GM12878 (cell line): ENCODE measurements at regions not wholly inside any gene's neighbourhood (a gene's known extent, or its start where the extent isn't known, plus 50 kb on each side); places are given as distances from the start of the nearest gene placed in this dataset.

Experiments used
- ATAC-seq: fragments of 200-7000 bp; cut with Tn5 transposase; 3 replicates; pipeline ENCODE4 v1.9.1; 2020; ENCODE audit warnings: mild to moderate bottlenecking, moderate library complexity
- BruUV-seq: library from RNA; stranded (reverse); fragments of 400-500 nt; replicated peaks from 2 replicates; lab custom pipeline; 2021; lab: Mats Ljungman, UMichigan
- CTCF ChIA-PET: fragments of 300-600 bp; sonication (Branson Sonifier 250); formaldehyde crosslinking; extraction: SDS; loops from one replicate; lab custom pipeline; 2021; ENCODE audit warnings: inconsistent platforms; lab: Yijun Ruan, JAX
- POLR2A ChIA-PET: fragments of 350-600 bp; formaldehyde crosslinking; extraction: SDS; loops from one replicate; lab custom pipeline; 2021; ENCODE audit warnings: inconsistent platforms; lab: Charles Lee
- RAD21 ChIA-PET: fragments of 300-600 bp; sonication (Branson Sonifier 250); formaldehyde crosslinking; loops from one replicate; lab custom pipeline; 2023; ENCODE audit warnings: antibody characterized with exemption; ENCODE audit not compliant: unreplicated experiment; lab: Charles Lee
- SMC1A ChIA-PET: fragments of 300-600 bp; sonication (Branson Sonifier 250); formaldehyde crosslinking; loops from one replicate; lab custom pipeline; 2023; ENCODE audit not compliant: unreplicated experiment, uncharacterized antibody; lab: Charles Lee
- DNase-seq: peaks from one replicate; pipeline ENCODE4 v3.0.0-alpha.2; 2011; ENCODE audit warnings: low read depth, low spot score
- FAIRE-seq: peaks from 3 replicates; lab custom pipeline; 2011; peaks lifted over from hg19 to GRCh38; lab: Jason Lieb, UNC
- H2AFZ ChIP-seq: 2 replicates; pipeline ENCODE4 v1.6.0; 2011; ENCODE audit warnings: low read depth, low read length, control low read depth; ENCODE audit not compliant: control insufficient read depth
- H3K27ac ChIP-seq: 2 replicates; pipeline ENCODE4 v1.5.1; 2011; ENCODE audit warnings: control low read depth; ENCODE audit not compliant: control insufficient read depth, insufficient read depth
- H3K27me3 ChIP-seq, 2 experiments: replicated peaks in 1 of 2; 2 replicates each; pipeline versions ENCODE4 v1.6.0 to v1.6.1; 2011; ENCODE audit warnings: low read length in 1 of 2; ENCODE audit not compliant: control insufficient read depth in 2 of 2, insufficient read depth in 2 of 2
- H3K36me3 ChIP-seq, 2 experiments: 2 replicates each; pipeline ENCODE4 v1.5.1; 2011; ENCODE audit warnings: low read length in 1 of 2; ENCODE audit not compliant: control insufficient read depth in 2 of 2, insufficient read depth in 2 of 2
- H3K4me1 ChIP-seq: 2 replicates; pipeline ENCODE4 v1.6.1; 2011; ENCODE audit warnings: mild to moderate bottlenecking, low read length, moderate library complexity, mixed read lengths; ENCODE audit not compliant: control insufficient read depth, insufficient read depth
- H3K4me2 ChIP-seq: 2 replicates; pipeline ENCODE4 v1.6.0; 2011; ENCODE audit warnings: control low read depth; ENCODE audit not compliant: control insufficient read depth, insufficient read depth
- H3K4me3 ChIP-seq: fragments of 200-600 bp; sonication (generic); 2 replicates; pipeline ENCODE4 v1.5.1; 2016
- H3K79me2 ChIP-seq: 2 replicates; pipeline ENCODE4 v1.6.0; 2011; ENCODE audit warnings: low read length; ENCODE audit not compliant: control insufficient read depth, insufficient read depth
- H3K9ac ChIP-seq: 2 replicates; pipeline ENCODE4 v1.8.0; 2011; ENCODE audit warnings: low read length, control low read depth, mixed read lengths; ENCODE audit not compliant: control insufficient read depth, insufficient read depth
- H3K9me3 ChIP-seq: replicated peaks from 3 replicates; pipeline ENCODE4 v1.5.1; 2011; ENCODE audit warnings: mild to moderate bottlenecking, low read length; ENCODE audit not compliant: control insufficient read depth, insufficient read depth
- H4K20me1 ChIP-seq: 2 replicates; pipeline ENCODE4 v1.6.0; 2011; ENCODE audit not compliant: control insufficient read depth, insufficient read depth
- BRCA1 ChIP-seq: IDR thresholded peaks from 2 replicates; pipeline ENCODE4 v1.6.1; 2011; ENCODE audit warnings: low read depth, low read length, improper control_type of control experiment
- CREB1 ChIP-seq: IDR thresholded peaks from 2 replicates; pipeline ENCODE4 v1.6.1; 2012; ENCODE audit warnings: low read depth, mild to moderate bottlenecking, inconsistent platforms
- E4F1 ChIP-seq: fragments of 450-650 bp; IDR thresholded peaks from 2 replicates; pipeline ENCODE4 v1.6.1; 2018; ENCODE audit warnings: borderline replicate concordance, mild to moderate bottlenecking; ENCODE audit not compliant: partially characterized antibody
- HCFC1 ChIP-seq: fragments of 150-350 bp; IDR thresholded peaks from 2 replicates; pipeline ENCODE4 v1.6.1; 2014; ENCODE audit warnings: low read length
- JUND ChIP-seq: IDR thresholded peaks from 2 replicates; pipeline ENCODE4 v1.6.1; 2012; ENCODE audit warnings: low read depth, mild to moderate bottlenecking, low read length, improper control_type of control experiment, moderate library complexity
- NBN ChIP-seq: fragments of 450-650 bp; IDR thresholded peaks from 2 replicates; pipeline ENCODE4 v1.6.1; 2016
- NFYA ChIP-seq: IDR thresholded peaks from 2 replicates; pipeline ENCODE4 v1.6.1; 2011; ENCODE audit warnings: low read depth, mild to moderate bottlenecking, low read length, improper control_type of control experiment, borderline replicate concordance
- NR2C2 ChIP-seq: IDR thresholded peaks from 2 replicates; pipeline ENCODE4 v1.6.1; 2011; ENCODE audit warnings: borderline replicate concordance, low read depth; ENCODE audit not compliant: control insufficient read depth, insufficient read length
- PML ChIP-seq: IDR thresholded peaks from 2 replicates; pipeline ENCODE4 v1.6.1; 2012; ENCODE audit warnings: low read length, inconsistent platforms
- RELB ChIP-seq: fragments of 450-650 bp; IDR thresholded peaks from 2 replicates; pipeline ENCODE4 v1.6.1; 2017; ENCODE audit warnings: low read depth, mild to moderate bottlenecking, moderate library complexity
- YBX1 ChIP-seq: fragments of 450-650 bp; IDR thresholded peaks from 2 replicates; pipeline ENCODE4 v1.6.1; 2016; ENCODE audit warnings: antibody characterized with exemption
- ZZZ3 ChIP-seq: IDR thresholded peaks from 2 replicates; pipeline ENCODE4 v1.6.1; 2011; ENCODE audit warnings: low read depth; ENCODE audit not compliant: control insufficient read depth, insufficient read length
- WGBS: methylation state at CpG from one replicate; pipeline ENCODE4 v1.1.6; 2016; ENCODE audit warnings: low lambda C conversion rate; ENCODE audit not compliant: insufficient replicate concordance, insufficient coverage; ENCODE audit errors: missing lambda C conversion rate; 5-methylcytosine and 5-hydroxymethylcytosine counted together
- in situ Hi-C: fragments of 300-500 bp; cut with MboI; formaldehyde crosslinking; loops from 9 replicates; pipeline ENCODE4 v1.14.3; 2018; ENCODE audit warnings: mixed read lengths
- intact Hi-C: fragments of 100-400 bp; cut with micrococcal nuclease; formaldehyde crosslinking; loops from one replicate; pipeline ENCODE4 v1.14.2; 2022; ENCODE audit not compliant: unreplicated experiment
- TF ChIP-seq, protein P1 (sequence below): fragments of 450-650 bp; IDR thresholded peaks from 2 replicates; pipeline ENCODE4 v1.6.1; 2017; ENCODE audit warnings: mild to moderate bottlenecking, moderate library complexity

DNA sequence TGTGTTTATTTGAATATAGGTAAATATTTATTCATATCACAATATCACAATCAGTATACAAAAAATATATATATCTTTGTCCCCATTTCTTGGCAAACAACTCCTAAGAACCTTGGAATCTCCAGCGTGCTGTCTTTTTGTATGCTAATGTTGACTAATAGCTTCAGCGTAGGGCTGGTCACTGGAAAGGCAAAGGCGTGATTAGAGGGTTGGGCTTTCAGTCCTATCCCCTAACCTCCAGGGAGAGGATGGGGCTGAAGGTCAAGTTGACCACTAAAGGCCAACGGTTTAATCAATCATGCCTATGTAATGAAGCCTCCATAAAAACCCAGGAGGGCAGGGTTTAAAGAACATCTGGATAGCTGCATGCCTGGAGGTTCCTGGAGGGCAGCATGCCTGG is 79.6 kb upstream of the BNC2 start (continued):
- no peak for TF ChIP-seq RELB
- no peak for TF ChIP-seq NBN
- no peak for TF ChIP-seq HCFC1
- TF ChIP-seq PML, result no peak
- no peak for TF ChIP-seq BRCA1

GRCh38 chr9:16930578-16930977 is 60.1 kb upstream of the BNC2 start:
- intact Hi-C loops, result no loop called here
- no peak overlapping the region for H3K9ac ChIP-seq
- FAIRE-seq (no peak), ATAC-seq (no peak), DNase-seq (no peak)
- H3K4me3 ChIP-seq, result no peak overlapping the region
- WGBS, result 0% methylated on average over 2 of the region's 2 CpGs
- no peaks in the 10 kb centered on the region for H3K4me1 ChIP-seq
- CTCF ChIA-PET, result no interaction called here
- in situ Hi-C loops, result no loop called here
- POLR2A ChIA-PET, result no interaction called here
- no TSS peak for BruUV-seq
- no peak overlapping the region for H3K27ac ChIP-seq
- no peak overlapping the region for H3K4me2 ChIP-seq
- no peaks in the 10 kb centered on the region for H3K9me3 ChIP-seq
- RAD21 ChIA-PET, result no interaction called here
- SMC1A ChIA-PET, result no interaction called here
- H3K27me3 ChIP-seq, result no peaks in the 10 kb centered on the region
- no peaks in the 10 kb centered on the region for H4K20me1 ChIP-seq
- H3K79me2 ChIP-seq, result no peaks in the 10 kb centered on the region
- H3K36me3 ChIP-seq, result no peaks in the 10 kb centered on the region
- no peak overlapping the region for H2AFZ ChIP-seq
- TF ChIP-seq E4F1, result no peak
- no peak for TF ChIP-seq NFYA
- no peak for TF ChIP-seq YBX1
- TF ChIP-seq JUND, result no peak
- no peak for TF ChIP-seq ZZZ3
- no peak for TF ChIP-seq CREB1
- TF ChIP-seq, protein P1, sequence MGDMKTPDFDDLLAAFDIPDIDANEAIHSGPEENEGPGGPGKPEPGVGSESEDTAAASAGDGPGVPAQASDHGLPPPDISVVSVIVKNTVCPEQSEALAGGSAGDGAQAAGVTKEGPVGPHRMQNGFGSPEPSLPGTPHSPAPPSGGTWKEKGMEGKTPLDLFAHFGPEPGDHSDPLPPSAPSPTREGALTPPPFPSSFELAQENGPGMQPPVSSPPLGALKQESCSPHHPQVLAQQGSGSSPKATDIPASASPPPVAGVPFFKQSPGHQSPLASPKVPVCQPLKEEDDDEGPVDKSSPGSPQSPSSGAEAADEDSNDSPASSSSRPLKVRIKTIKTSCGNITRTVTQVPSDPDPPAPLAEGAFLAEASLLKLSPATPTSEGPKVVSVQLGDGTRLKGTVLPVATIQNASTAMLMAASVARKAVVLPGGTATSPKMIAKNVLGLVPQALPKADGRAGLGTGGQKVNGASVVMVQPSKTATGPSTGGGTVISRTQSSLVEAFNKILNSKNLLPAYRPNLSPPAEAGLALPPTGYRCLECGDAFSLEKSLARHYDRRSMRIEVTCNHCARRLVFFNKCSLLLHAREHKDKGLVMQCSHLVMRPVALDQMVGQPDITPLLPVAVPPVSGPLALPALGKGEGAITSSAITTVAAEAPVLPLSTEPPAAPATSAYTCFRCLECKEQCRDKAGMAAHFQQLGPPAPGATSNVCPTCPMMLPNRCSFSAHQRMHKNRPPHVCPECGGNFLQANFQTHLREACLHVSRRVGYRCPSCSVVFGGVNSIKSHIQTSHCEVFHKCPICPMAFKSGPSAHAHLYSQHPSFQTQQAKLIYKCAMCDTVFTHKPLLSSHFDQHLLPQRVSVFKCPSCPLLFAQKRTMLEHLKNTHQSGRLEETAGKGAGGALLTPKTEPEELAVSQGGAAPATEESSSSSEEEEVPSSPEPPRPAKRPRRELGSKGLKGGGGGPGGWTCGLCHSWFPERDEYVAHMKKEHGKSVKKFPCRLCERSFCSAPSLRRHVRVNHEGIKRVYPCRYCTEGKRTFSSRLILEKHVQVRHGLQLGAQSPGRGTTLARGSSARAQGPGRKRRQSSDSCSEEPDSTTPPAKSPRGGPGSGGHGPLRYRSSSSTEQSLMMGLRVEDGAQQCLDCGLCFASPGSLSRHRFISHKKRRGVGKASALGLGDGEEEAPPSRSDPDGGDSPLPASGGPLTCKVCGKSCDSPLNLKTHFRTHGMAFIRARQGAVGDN, result no peak
- no peak for TF ChIP-seq NR2C2
